HT-29 (cell line): ENCODE measurements at regions not wholly inside any gene's neighbourhood (a gene's known extent, or its start where the extent isn't known, plus 50 kb on each side); places are given as distances from the start of the nearest gene placed in this dataset.
"Not testable (repeated sequence)": the region's sequence is repeated elsewhere in the genome, so short reads cannot be mapped to it uniquely, and the experiment has no call there.

Source experiments
- DNase-seq: peaks from one replicate; pipeline ENCODE4 v3.0.0-alpha.2; 2015; ENCODE audit warnings: low spot score

- no peak for DNase-seq
These were observed 51.2 kb upstream of the RDX start for GRCh38 chr11:110347660-110348059.

GRCh38 chr11:110349138-110349996, 53.0 kb upstream of the RDX start:
- no peak for DNase-seq

- DNase-seq = not testable (repeated sequence)
These were observed 53.6 kb upstream of the RDX start for GRCh38 chr11:110349997-110350383.

GRCh38 chr11:110355011-110355744, 58.8 kb upstream of the RDX start:
- DNase-seq = no peak

- DNase-seq = peak; percentile 55
These were observed 60.6 kb upstream of the RDX start for GRCh38 chr11:110356762-110357671.

- DNase-seq = no peak
These were observed 61.9 kb upstream of the RDX start for GRCh38 chr11:110358336-110358735.

- not testable (repeated sequence) for DNase-seq
These were observed 64.5 kb upstream of the RDX start for GRCh38 chr11:110360781-110361408.

GRCh38 chr11:110362971-110363509, 66.6 kb upstream of the RDX start:
- peak; percentile 69 for DNase-seq

GRCh38 chr11:110366291-110366690, 63.5 kb upstream of the FDX1 start:
- peak; percentile 16 for DNase-seq

- DNase-seq = peak; percentile 25
These were observed 62.2 kb upstream of the FDX1 start for GRCh38 chr11:110367571-110367970.

- DNase-seq = no peak
These were observed 58.7 kb upstream of the FDX1 start for GRCh38 chr11:110371084-110371483.

GRCh38 chr11:110373051-110373702, 56.6 kb upstream of the FDX1 start:
- no peak for DNase-seq

GRCh38 chr11:110374921-110375320, 54.8 kb upstream of the FDX1 start:
- no peak for DNase-seq

GRCh38 chr11:110375351-110375750, 54.4 kb upstream of the FDX1 start:
- no peak for DNase-seq

- DNase-seq = no peak
These were observed 53.7 kb upstream of the FDX1 start for GRCh38 chr11:110376021-110376420.

GRCh38 chr11:110376711-110377324, 52.9 kb upstream of the FDX1 start:
- DNase-seq = peak; percentile 97

GRCh38 chr11:110377434-110377833, 52.3 kb upstream of the FDX1 start:
- DNase-seq = no peak

GRCh38 chr11:110379261-110379660, 50.5 kb upstream of the FDX1 start:
- no peak for DNase-seq

- no peak for DNase-seq
These were observed 49.8 kb upstream of the FDX1 start for GRCh38 chr11:110379936-110380335.
